ENCODE measurements at regions not wholly inside any gene's neighbourhood (a gene's known extent, or its start where the extent isn't known, plus 50 kb on each side); places are given as distances from the start of the nearest gene placed in this dataset.

DNA sequence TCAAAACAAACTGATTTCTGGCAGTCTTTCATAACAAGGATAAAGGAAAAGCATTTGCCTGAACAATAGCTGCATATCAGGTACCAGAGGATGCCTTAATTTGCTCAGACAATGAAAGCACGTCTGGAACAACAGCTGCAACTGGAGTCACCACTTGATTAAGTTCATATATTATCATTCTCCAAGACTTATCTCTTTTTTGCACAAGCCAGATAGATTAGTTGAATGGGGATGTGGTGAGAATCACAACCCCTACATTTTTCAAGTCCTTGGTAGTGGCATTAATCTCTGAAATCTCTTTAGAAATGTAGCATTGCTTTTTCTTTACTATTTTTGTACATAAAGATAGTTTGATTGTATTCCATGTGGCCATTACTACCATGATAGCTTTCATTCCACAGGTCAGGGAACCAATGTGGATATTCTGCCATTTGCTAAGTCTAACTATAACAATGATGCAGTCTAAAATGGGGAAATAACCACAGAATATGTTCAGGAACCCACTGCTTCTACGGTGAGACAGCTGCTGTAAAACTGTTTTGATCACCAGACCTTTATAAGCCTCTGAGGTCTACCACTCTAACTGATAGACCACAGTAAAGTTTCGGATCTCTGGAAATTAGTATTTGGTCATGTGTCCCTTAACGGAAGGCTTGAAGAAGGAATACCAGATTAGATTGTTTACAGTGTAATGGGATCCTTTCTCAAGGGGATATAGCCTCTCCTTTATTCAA lies 1176.2 kb downstream of the DNAJB9 start:
- TF ChIP-seq EZH2phosphoT487 (IDR thresholded peaks at IDR 0.05; ENCODE audit: insufficient read depth, low read depth) = no peak
- TF ChIP-seq EZH2 (IDR thresholded peaks at IDR 0.05; ENCODE audit: insufficient read depth, poor library complexity, severe bottlenecking) = no peak
